ENCODE measurements at regions not wholly inside any gene's neighbourhood (a gene's known extent, or its start where the extent isn't known, plus 50 kb on each side); places are given as distances from the start of the nearest gene placed in this dataset.
"Not testable (repeated sequence)": the region's sequence is repeated elsewhere in the genome, so short reads cannot be mapped to it uniquely, and the experiment has no call there.

- no peak for DNase-seq
Measured at GRCh38 chr17:68142595-68142994, 105.2 kb upstream of the AMZ2 start.

- no peak for DNase-seq
Measured at GRCh38 chr17:68143425-68143824, 104.4 kb upstream of the AMZ2 start.

GRCh38 chr17:68145088-68145487 is 102.8 kb upstream of the AMZ2 start:
- no peak for DNase-seq

GRCh38 chr17:68148936-68149335 is 98.9 kb upstream of the AMZ2 start:
- no peak for DNase-seq

DNA sequence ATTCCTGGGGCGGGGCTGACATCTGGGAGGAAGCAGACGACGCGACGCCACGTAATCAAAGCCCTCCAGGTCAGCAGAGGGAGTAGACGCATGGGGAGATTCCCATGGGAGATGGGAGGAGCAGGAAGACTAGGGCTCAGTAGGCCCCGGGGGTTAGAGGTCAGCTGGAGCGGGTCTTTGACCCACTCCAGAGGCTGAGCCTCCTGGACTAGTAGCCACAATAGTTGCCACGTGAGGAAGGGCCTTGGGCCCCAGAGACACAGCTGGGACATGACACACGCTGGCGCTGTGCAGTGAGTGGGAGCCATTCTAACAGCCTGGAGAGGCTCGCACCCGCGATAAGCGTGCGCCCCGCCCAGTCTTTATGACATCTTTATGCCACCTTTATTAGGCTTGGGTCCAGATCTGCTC is 95.7 kb upstream of the AMZ2 start:
- DNase-seq = no peak

- DNase-seq = no peak
Measured at GRCh38 chr17:68155692-68156091, 92.2 kb upstream of the AMZ2 start.

GRCh38 chr17:68161644-68162428 is 86.0 kb upstream of the AMZ2 start:
- no peak for DNase-seq

GRCh38 chr17:68168273-68169164 is 79.3 kb upstream of the AMZ2 start:
- not testable (repeated sequence) for DNase-seq

- DNase-seq = not testable (repeated sequence)
Measured at GRCh38 chr17:68169165-68169821, 78.5 kb upstream of the AMZ2 start.

GRCh38 chr17:68169840-68170239 is 78.0 kb upstream of the AMZ2 start:
- DNase-seq = no peak

DNA sequence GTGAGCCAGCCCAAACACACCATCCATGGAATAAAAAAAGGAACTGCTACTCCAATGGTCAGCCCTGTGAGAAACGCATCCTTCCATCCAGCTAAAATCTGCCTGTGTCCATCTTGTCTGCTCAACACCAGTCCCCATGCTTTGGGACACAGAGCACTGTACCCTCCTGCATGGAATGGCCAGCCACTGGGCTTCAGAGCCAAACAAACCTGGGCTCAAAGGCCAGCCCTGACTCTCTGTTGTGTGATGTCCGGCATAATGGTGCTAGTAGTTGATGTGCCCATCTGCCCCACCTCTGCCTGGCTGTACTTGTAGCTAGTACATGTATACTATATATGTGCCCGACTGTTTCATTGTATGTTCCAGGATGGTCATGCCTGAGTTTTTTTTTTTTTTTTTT is 77.6 kb upstream of the AMZ2 start:
- no peak for DNase-seq

- peak; percentile 66 for DNase-seq
Measured at GRCh38 chr17:68172461-68172954, 75.3 kb upstream of the AMZ2 start.

DNA sequence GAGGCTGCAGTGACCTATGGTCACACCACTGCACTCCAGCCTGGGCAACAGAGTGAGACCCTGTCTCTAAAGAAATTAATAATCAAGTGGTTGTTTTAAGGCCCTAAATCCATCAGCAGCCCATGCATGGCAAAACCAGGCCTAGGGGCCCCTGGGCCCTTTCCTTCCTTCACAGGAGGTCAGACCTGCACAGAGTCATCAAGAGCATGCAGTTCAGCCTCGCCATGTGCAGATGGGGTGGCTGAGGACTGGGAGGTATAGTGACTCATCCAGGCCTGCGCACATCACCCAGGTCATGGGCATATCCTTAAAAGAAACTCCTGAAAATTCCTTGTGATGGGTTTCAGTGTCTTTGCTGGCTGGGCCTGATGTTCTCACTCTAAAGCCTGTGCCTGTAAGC is 72.4 kb upstream of the AMZ2 start:
- no peak for DNase-seq

- no peak for DNase-seq
Measured at GRCh38 chr17:68175905-68176304, 71.9 kb upstream of the AMZ2 start.

GRCh38 chr17:68176718-68177117 is 71.1 kb upstream of the AMZ2 start:
- DNase-seq = no peak

DNA sequence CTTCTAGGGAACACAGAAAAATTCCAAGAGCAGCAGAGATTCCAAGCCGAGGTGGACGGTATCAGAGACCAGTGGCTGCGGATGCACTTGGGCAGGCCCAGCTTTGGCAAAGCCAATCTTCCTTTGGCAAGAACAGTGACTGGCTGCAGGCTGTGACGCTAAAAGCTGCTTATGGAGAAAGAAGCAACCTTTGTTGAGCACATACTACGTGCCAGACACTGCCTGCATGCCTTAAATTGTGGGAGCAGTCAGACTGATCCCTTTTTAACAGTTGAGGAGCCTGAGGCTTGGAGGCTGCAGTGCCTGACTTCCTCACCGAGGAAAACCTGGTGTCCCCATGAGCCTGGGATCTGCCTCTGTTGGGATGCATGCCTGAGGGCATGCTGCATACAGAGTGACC is 69.0 kb upstream of the AMZ2 start:
- DNase-seq = no peak

- no peak for DNase-seq
Measured at GRCh38 chr17:68179236-68179925, 68.5 kb upstream of the AMZ2 start.

- DNase-seq = no peak
Measured at GRCh38 chr17:68179926-68180285, 67.9 kb upstream of the AMZ2 start.

DNA sequence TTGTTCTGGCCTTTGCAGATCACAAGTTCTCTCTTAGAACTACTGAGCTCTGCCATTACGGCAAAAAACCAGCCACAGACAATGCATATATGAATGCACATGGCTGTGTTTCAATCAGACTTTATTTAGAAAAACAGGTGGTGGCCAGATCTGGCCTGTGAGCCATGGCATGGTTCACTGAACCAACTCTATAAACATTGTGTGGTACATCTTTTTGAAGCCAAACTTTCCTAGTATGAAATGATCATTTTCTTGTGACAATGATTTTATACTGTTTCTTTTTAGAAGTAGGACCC is 65.9 kb upstream of the AMZ2 start:
- DNase-seq = no peak

DNA sequence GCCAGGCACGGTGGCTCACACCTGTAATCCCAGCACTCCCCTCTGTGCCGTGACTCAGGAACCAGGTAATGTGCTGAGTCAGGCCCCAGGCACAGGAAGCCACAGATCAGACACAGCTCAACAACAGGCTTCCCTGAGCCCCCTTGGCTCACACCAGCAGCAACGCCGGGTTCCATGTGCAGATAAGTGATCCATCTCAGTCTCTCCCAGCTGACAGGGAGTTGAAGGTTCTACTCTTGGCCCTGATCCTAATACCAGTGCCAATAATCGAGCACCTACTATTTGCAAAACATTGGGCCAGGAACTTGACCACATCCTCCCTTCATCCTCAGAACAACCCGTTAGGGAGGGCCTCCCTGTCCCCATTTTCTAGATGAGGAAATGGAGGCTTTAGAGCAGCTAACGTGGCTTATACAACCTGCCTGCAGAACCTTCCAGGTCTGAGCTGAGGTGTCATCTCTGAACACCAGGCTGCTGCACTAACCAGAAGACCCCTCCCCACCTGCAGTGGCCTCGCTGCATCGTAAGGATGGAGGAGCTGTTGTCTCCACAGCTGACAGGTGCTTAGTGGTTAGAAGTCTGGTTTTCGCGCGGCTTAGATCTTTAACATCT is 64.8 kb upstream of the AMZ2 start:
- DNase-seq = peak; percentile 55

DNA sequence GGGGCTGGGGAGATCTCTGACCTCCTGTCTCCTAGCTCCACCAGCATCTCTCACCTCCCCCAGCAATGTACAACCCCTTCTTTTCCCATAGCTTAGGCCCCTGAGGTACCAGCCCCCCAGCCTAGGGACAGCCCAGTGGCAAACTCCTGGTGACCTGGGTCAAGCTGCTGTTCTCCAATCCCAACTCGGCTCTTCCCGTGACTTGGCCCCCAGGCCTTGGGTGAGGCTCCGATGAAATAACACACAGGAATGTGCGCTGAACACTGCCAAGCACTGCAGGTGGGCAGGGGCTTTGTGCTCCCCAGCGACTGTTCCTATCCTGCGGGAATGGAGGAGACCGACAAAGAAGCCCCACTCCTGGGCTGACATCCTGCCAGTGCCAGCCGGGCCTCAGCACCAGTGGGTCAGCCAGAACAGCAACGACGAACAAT is 63.7 kb upstream of the AMZ2 start:
- DNase-seq = no peak

- DNase-seq = no peak
Measured at GRCh38 chr17:68184816-68185436, 62.9 kb upstream of the AMZ2 start.

All from activated CD4-positive, alpha-beta T cell treated with anti-CD3 and anti-CD28 coated beads for 1 hour (primary cell).